DND-41 (cell line): ENCODE measurements at regions not wholly inside any gene's neighbourhood (a gene's known extent, or its start where the extent isn't known, plus 50 kb on each side); places are given as distances from the start of the nearest gene placed in this dataset.
"Not testable (repeated sequence)": the region's sequence is repeated elsewhere in the genome, so short reads cannot be mapped to it uniquely, and the experiment has no call there.

Experiments used
- ATAC-seq: fragments of 200-7000 bp; cut with Tn5 transposase; 3 replicates; pipeline ENCODE4 v1.9.1; 2021; ENCODE audit warnings: low read depth; ENCODE audit not compliant: insufficient read depth
- DNase-seq: peaks from one replicate; pipeline ENCODE4 v3.0.0-alpha.2; 2020
- H2AFZ ChIP-seq: 2 replicates; pipeline ENCODE4 v1.6.0; 2012; ENCODE audit warnings: low read depth, low read length
- H3K27ac ChIP-seq: 2 replicates; pipeline ENCODE4 v1.5.1; 2012; ENCODE audit warnings: low read length, inconsistent platforms
- H3K27me3 ChIP-seq: fragments of 200-600 bp; sonication (generic); 2 replicates; pipeline ENCODE4 v1.6.0; 2012; ENCODE audit warnings: low read length, mild to moderate bottlenecking, inconsistent platforms; ENCODE audit not compliant: insufficient read depth, poor library complexity
- H3K36me3 ChIP-seq: 2 replicates; pipeline ENCODE4 v1.5.1; 2012; ENCODE audit warnings: low read length, inconsistent platforms; ENCODE audit not compliant: insufficient read depth
- H3K4me1 ChIP-seq: 2 replicates; pipeline ENCODE4 v1.5.1; 2012; ENCODE audit warnings: mild to moderate bottlenecking, low read length; ENCODE audit not compliant: insufficient read depth
- H3K4me2 ChIP-seq: 2 replicates; pipeline ENCODE4 v1.6.0; 2012; ENCODE audit warnings: mild to moderate bottlenecking, moderate library complexity, low read length, inconsistent platforms; ENCODE audit not compliant: insufficient read depth
- H3K4me3 ChIP-seq, 2 experiments: fragments of 200-600 bp in 1 of 2; shearing (Covaris generic) in 1 of 2; 2 replicates each; pipeline ENCODE4 v1.5.1; 2012 to 2016; ENCODE audit warnings: inconsistent platforms in 2 of 2, low read length in 2 of 2, mild to moderate bottlenecking in 2 of 2, low read depth in 1 of 2, moderate library complexity in 1 of 2
- H3K79me2 ChIP-seq: 2 replicates; pipeline ENCODE4 v1.6.0; 2012; ENCODE audit warnings: low read length, inconsistent platforms; ENCODE audit not compliant: insufficient read depth
- H3K9ac ChIP-seq: 2 replicates; pipeline ENCODE4 v1.6.0; 2012; ENCODE audit warnings: low read depth, mild to moderate bottlenecking, inconsistent platforms, low read length, moderate library complexity
- H3K9me3 ChIP-seq: 2 replicates; pipeline ENCODE4 v1.5.1; 2012; ENCODE audit warnings: low read length, moderate library complexity, mild to moderate bottlenecking, inconsistent platforms; ENCODE audit not compliant: insufficient read depth, severe bottlenecking
- H4K20me1 ChIP-seq: 2 replicates; pipeline ENCODE4 v1.6.0; 2012; ENCODE audit warnings: low read length; ENCODE audit not compliant: insufficient read depth
- CTCF ChIP-seq: IDR thresholded peaks from 2 replicates; pipeline ENCODE4 v1.5.1; 2012; ENCODE audit warnings: borderline replicate concordance, low read length, moderate library complexity, mild to moderate bottlenecking; ENCODE audit not compliant: poor library complexity, severe bottlenecking; ENCODE audit errors: extremely low read depth
- EZH2 ChIP-seq: IDR thresholded peaks from 3 replicates; pipeline ENCODE4 v1.6.1; 2012; ENCODE audit warnings: borderline replicate concordance, low read depth, mild to moderate bottlenecking, moderate library complexity, low read length, inconsistent platforms; ENCODE audit not compliant: severe bottlenecking

- H3K4me2 ChIP-seq: no peak overlapping the region
- H3K27ac ChIP-seq: no peak overlapping the region
- H3K27me3 ChIP-seq: peaks cover 6% of the 10 kb centered on the region
These were observed 111.4 kb upstream of the SFSWAP start for GRCh38 chr12:131599190-131600159.

GRCh38 chr12:131600160-131600532, 110.7 kb upstream of the SFSWAP start:
- H3K9ac ChIP-seq: no peak overlapping the region
- no peak for DNase-seq
- no peaks in the 10 kb centered on the region for H3K79me2 ChIP-seq
- TF ChIP-seq CTCF (no peak), EZH2 (no peak)
- no peaks in the 10 kb centered on the region for H3K36me3 ChIP-seq
- no peaks in the 10 kb centered on the region for H3K4me1 ChIP-seq
- no peaks in the 10 kb centered on the region for H3K9me3 ChIP-seq
- H3K27ac ChIP-seq: no peak overlapping the region
- H3K4me3 ChIP-seq: no peak overlapping the region
- H2AFZ ChIP-seq: no peak overlapping the region
- no peak overlapping the region for H3K4me2 ChIP-seq
- ATAC-seq: no peak
- no peaks in the 10 kb centered on the region for H4K20me1 ChIP-seq
- H3K27me3 ChIP-seq: peaks cover 6% of the 10 kb centered on the region

More at GRCh38 chr12:131599190-131600159, 111.4 kb upstream of the SFSWAP start:
- no peaks in the 10 kb centered on the region for H3K9me3 ChIP-seq
- no peak overlapping the region for H3K9ac ChIP-seq
- no peak overlapping the region for H2AFZ ChIP-seq
- no peaks in the 10 kb centered on the region for H3K79me2 ChIP-seq
- TF ChIP-seq CTCF (no peak), EZH2 (no peak)
- no peak for ATAC-seq
- no peak for DNase-seq
- no peak overlapping the region for H3K4me3 ChIP-seq
- H3K36me3 ChIP-seq: no peaks in the 10 kb centered on the region
- no peaks in the 10 kb centered on the region for H3K4me1 ChIP-seq
- H4K20me1 ChIP-seq: no peaks in the 10 kb centered on the region

- not testable (repeated sequence) for H3K4me3 ChIP-seq, H3K36me3 ChIP-seq, H4K20me1 ChIP-seq, H3K4me2 ChIP-seq, H3K79me2 ChIP-seq, H3K27ac ChIP-seq, H3K9me3 ChIP-seq, H2AFZ ChIP-seq, DNase-seq, ATAC-seq, H3K4me1 ChIP-seq, H3K9ac ChIP-seq
- H3K27me3 ChIP-seq: peaks cover 14% of the 10 kb centered on the region
These were observed 109.4 kb upstream of the SFSWAP start for GRCh38 chr12:131601499-131601898.

- no peak overlapping the region for H3K27ac ChIP-seq
These were observed 107.6 kb upstream of the SFSWAP start for GRCh38 chr12:131603106-131603938.

More at GRCh38 chr12:131603106-131603938, 107.6 kb upstream of the SFSWAP start:
- Histone ChIP-seq H4K20me1 (no peaks in the 10 kb centered on the region), H2AFZ (no peak overlapping the region), H3K27me3 (peaks cover 16% of the 10 kb centered on the region), H3K4me2 (no peak overlapping the region), H3K9ac (no peak overlapping the region), H3K79me2 (no peaks in the 10 kb centered on the region), H3K4me3 (no peak overlapping the region), H3K4me1 (no peaks in the 10 kb centered on the region), H3K36me3 (no peaks in the 10 kb centered on the region), H3K9me3 (no peaks in the 10 kb centered on the region)
- no peak for DNase-seq
- TF ChIP-seq CTCF (no peak), EZH2 (no peak)
- ATAC-seq: no peak
